HG03060 (cell line): ENCODE measurements at regions not wholly inside any gene's neighbourhood (a gene's known extent, or its start where the extent isn't known, plus 50 kb on each side); places are given as distances from the start of the nearest gene placed in this dataset.

Source experiments
- ATAC-seq: cut with Tn5 transposase; IDR thresholded peaks from one replicate; pipeline ENCODE4 v1.9.1; 2021; ENCODE audit warnings: low read depth, moderate number of reproducible peaks; ENCODE audit not compliant: unreplicated experiment

- ATAC-seq: no peak
These were observed 236.3 kb upstream of the MKI67 start for GRCh38 chr10:128362514-128362913.

DNA sequence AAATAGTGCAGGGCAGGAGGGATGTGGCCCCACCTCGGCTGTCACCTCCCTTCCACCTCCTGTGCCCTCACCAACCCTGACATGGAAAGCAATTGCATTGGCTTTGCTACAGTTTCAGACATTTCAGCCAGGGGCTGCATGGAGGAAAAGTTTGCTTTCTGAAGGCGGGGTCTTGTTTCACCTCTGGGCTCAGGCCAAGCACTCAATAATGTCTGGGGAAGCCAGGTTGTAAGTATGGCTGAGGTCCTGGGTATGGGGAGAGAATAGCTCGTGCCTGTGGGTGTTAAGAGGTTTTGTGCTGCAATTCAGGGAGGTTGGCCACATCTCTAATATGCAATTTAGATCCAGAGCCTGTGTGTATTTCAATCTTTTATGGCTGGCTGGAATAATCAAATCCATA, 238.4 kb upstream of the MKI67 start:
- no peak for ATAC-seq

DNA sequence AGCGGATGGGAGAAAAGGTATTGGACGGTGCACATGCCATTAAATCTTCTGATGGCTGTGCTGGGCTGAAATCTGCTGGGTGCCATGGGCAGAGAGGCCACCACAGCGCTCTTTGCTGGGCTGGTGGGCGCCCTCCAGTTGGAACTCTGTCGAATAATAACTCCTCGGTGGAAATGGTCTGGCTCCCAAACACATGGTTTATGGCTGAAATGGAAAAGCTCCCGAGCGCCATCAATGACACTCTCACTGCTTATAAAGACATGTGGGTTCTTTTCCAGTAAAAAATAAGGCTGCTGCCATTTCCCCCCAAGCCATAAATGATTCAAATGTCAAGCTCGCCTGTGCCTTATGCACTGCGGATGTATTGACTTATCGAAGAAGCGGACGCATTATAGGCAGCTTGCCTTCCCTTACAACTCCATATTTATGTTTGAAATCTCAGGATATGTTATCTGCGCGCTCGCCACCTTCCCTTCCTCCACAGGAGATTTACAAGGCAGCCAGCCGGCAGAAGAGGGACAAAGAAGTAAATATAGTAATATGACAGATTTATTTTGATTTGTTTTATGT, 239.0 kb upstream of the MKI67 start:
- ATAC-seq: no peak

GRCh38 chr10:128367807-128368206, 241.6 kb upstream of the MKI67 start:
- ATAC-seq: no peak

DNA sequence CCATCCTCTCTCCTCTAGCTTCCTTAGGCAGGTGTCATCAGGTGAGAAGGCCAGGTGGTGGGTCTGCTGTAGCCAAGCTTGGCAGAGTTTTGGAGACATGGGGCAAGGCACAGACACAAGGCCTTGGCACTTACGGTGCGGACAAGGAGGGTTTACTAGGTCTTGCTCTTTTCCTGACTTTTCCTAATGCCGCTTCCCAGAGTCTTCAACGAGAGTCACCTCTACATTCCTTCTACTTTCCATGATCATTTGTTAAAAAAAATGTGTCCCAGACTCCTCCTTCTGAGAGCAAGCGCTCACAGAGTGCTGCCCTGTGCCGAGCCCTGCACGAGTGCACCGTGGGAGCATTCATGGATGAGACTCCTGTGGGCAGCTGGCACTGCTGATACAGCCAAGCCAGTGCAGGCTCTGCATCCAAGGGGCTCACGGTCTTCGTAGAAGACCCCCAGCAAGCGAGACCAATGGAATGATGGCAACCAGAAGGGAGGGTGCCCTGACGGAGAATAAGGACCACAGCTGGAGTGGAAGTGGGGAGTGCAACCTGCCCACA, 243.0 kb upstream of the MKI67 start:
- no peak for ATAC-seq

DNA sequence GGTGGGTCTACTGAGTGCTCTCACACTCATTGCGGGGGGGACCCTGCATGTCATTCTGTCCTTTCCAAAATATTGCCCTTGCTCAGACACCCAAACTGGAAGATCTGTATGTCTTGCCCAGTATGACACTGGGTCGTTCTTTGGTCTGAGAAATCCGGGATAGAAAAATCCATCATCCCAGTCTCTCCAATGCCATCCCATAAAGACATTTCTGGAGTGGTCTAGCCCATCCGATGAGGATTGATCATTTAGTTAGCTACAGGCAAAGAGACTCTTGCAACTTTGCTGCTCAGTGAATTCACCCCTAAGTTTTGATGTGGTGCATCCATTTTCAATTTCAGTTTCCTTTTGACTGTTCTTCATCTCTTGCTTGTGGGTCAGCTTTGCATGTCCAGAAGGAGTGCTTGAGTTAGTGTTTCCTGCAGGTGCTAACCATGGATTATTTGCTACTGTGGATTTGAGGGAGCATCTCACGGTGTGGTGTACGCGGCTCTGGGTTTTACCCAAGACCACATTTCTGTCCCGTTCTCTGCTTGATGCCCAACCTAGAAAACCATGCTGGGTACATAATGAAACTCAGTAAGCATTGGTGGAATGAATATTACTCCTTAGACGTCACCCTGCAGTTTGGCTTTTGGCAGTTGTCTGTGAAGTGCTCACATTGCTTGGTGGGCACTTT, 247.0 kb upstream of the MKI67 start:
- peak; percentile 95 for ATAC-seq

GRCh38 chr10:128373831-128374230, 247.6 kb upstream of the MKI67 start:
- no peak for ATAC-seq

GRCh38 chr10:128375171-128375570, 248.9 kb upstream of the MKI67 start:
- no peak for ATAC-seq

GRCh38 chr10:128377364-128377987, 251.3 kb upstream of the MKI67 start:
- no peak for ATAC-seq

- no peak for ATAC-seq
These were observed 251.8 kb upstream of the MKI67 start for GRCh38 chr10:128377988-128378387.

- ATAC-seq: no peak
These were observed 254.7 kb upstream of the MKI67 start for GRCh38 chr10:128380946-128381345.

- ATAC-seq: no peak
These were observed 256.0 kb upstream of the MKI67 start for GRCh38 chr10:128382225-128382624.

DNA sequence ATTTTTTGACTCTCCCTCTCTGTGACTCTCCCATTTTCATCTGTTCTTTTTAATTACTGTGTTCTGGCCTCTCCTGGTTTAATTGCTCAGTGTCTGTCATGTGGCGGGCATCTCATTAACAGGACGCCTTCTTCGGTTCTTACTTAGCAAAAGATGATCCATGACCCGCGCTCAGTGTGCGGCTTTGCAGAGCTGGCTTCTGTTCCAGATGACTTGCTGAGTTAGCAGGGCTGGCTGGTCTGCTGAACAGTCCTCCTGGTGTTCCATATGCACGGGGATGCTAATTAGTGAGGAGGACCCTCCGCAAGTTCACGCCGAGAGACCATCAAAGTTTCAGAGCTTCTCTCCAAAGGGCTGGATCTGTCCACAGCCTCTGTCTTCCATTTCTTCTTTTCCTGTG, 258.6 kb upstream of the MKI67 start:
- ATAC-seq: no peak

- no peak for ATAC-seq
These were observed 260.0 kb upstream of the MKI67 start for GRCh38 chr10:128386231-128386630.

DNA sequence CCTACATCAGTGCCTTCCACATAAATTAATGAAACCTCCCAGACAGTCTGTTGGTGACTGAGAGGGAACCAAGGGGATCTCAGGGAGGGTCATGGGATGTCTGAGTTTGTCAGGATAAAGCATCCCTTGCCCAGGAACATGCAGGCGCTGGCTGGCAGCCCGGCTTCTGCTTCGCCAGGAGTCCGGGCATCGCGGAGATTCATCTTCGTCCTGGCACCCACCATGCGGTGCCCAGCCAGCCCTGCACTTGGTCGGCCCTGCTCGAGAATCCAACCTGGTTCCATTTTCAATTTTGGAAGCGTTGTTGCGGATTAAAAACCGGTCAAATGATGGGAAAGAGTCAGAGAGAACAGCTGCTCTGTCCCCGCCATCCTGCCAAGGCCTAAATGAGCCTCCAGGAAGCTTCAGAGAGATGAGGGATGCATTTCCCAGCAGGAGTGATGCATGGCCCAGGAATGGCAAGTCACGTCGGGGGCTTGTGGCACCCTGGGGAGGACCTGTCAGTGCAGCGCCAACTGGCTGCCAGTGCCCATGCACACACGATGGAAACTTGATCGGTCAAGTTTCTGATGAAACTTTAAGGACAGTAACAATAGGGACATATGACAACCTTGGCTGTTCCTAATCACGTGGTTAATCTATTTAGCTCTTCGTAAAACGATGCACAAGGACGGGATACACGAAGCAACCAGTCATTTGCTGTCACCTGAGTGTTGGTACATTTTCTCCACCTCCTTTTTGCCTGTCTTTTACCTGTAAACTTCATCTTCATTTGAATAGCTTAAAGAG, 260.8 kb upstream of the MKI67 start:
- no peak for ATAC-seq

DNA sequence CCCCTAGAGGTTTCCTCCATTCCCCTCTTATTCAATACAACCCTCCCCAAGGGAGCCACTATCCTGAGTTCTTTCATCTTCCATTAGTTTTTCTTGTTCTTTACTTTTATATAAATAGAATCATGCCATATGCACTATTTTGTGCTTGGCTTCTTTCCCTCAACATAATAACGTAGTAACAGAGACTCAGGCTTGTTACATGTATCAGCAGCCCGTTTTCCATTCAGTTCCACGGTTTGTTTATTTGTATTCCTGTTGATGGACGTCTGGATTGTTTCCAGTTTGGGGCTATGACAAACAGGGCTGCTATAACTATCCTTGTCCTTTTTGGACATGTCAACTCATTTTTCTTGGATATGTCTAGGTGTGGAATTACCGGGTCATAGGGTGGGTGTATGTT, 264.4 kb upstream of the MKI67 start:
- no peak for ATAC-seq

GRCh38 chr10:128393546-128393945, 267.3 kb upstream of the MKI67 start:
- ATAC-seq: no peak

DNA sequence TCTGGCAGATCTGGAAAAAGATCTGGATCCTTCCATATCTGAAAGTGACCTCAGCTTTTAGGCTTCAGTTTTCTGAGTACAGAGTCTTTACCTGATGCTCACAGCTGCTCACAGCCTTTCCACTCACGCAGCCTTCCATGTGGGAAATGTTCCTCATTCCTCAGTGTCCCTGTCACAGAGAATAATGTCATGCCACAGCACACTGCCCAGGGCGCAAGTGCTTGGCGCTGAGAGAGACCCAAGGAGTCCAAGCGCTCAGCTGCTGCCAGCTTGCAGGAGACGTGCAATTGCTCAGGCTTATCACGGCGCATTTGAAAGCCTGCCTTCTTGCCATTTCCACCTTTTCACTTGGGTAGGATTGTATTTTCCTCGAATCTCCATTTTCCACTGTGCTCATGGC, 271.9 kb upstream of the MKI67 start:
- ATAC-seq: no peak

DNA sequence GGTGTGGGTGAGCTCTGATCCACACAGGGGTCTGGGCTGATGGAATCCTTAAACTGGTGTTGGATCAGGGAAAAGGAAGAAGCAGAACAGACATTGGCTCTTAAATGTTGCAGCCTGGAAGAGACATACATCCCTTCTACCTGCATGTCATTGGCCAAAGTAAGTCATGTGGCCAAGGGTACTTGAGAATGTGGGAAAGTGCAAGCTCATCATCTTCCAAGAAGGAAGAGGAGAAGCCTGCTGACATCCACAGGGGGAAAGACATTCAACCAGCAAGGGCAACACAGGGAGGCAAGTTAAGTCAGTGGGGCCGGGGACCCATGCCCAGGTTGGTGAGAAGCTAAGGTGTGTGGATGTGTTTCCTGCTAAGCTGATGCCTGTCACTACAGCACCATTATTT, 272.8 kb upstream of the MKI67 start:
- ATAC-seq: no peak

DNA sequence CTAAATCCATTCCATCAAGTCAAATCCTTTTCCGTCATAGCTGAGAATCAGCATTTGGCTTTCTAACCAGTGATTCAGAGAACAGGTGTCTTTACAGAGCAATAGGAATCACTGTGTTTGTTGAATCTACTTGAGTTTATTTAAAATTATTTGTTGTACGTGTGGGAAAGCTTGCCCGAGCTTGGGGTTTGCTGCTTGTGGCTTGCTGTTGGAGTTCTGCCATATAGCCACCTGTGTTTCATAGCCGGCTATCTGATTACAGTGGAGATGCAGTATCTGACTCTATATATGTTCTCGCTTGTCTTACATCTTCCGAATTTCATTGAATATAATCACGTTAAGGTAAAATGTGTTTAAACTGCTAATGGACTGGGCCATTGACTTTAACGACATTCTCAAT, 274.3 kb upstream of the MKI67 start:
- no peak for ATAC-seq

DNA sequence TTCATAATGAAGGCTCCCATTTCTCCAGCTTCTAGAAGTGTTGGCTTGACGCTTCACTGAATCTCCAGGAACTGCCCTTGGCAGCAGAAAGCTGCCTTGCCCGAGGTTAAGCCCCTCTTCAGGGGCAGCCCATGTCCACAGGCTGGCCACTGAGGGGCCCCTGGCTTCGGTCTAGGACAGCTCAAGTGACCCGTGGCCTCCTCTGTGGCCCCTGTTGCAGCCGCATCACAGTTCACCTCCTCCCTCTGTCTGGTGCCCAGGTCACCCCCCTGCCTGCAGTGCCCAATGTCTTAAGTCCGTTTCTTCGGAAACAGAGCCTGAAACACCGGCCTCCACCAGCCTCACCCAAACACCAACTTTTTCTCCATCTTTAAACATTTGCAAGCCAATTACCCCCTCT, 279.2 kb upstream of the MKI67 start:
- ATAC-seq: no peak
